GM21576 (cell line): ENCODE measurements at regions not wholly inside any gene's neighbourhood (a gene's known extent, or its start where the extent isn't known, plus 50 kb on each side); places are given as distances from the start of the nearest gene placed in this dataset.

Source experiments
- ATAC-seq: cut with Tn5 transposase; IDR thresholded peaks from one replicate; pipeline ENCODE4 v1.9.1; 2021; ENCODE audit warnings: mild to moderate bottlenecking, moderate library complexity; ENCODE audit not compliant: unreplicated experiment

DNA sequence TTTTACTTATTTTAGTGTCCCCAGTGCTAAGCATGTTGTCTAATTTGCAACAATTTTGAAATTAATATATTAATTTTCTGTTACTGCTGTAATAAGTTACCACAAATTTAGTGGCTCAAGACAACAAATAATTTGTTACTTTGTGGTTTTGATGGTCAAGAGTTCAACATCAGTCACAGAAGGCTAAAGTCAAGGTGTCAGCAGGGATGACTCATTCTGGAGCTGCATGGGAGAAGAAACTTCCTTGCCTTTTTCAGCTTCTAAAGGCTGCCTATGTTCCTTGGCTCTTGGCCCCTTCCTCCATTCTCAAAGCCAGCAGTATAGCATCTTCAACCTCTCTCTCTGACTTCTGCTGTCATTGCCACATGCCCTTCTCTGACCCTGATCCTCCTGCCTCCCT lies 271.8 kb downstream of the HLX start:
- no peak for ATAC-seq

- no peak for ATAC-seq
Observed at GRCh38 chr1:221154932-221155331, 275.7 kb downstream of the HLX start.

GRCh38 chr1:221157026-221157761 lies 278.0 kb downstream of the HLX start:
- ATAC-seq, result peak; percentile 93

GRCh38 chr1:221159608-221160007 lies 280.4 kb downstream of the HLX start:
- no peak for ATAC-seq

DNA sequence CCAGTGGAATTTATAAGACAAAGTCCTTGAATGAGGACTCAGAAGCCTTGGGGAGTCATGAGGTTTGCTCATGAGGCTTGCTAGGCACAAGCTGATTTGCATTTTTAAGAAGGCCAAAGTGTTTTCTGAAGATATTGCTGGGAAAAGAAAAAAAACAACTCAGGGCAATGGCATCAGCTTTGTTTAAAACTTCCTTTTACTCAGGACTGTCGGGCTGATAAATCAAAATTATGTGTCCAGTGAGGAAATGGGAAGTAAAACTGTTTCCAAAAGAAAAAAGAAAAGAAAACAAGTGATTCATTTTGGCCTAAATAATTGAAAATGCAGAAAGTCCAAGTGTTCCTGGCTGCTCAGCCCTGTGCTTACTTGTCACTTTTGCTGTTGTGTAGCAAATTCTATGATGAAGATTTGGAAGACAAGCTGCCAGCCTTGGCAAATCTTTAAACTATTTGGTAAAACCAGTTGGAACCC lies 282.4 kb downstream of the HLX start:
- no peak for ATAC-seq

GRCh38 chr1:221162352-221162751 lies 283.1 kb downstream of the HLX start:
- no peak for ATAC-seq

- ATAC-seq, result no peak
Observed at GRCh38 chr1:221162939-221163338, 283.7 kb downstream of the HLX start.

- ATAC-seq, result no peak
Observed at GRCh38 chr1:221164029-221164428, 284.8 kb downstream of the HLX start.

DNA sequence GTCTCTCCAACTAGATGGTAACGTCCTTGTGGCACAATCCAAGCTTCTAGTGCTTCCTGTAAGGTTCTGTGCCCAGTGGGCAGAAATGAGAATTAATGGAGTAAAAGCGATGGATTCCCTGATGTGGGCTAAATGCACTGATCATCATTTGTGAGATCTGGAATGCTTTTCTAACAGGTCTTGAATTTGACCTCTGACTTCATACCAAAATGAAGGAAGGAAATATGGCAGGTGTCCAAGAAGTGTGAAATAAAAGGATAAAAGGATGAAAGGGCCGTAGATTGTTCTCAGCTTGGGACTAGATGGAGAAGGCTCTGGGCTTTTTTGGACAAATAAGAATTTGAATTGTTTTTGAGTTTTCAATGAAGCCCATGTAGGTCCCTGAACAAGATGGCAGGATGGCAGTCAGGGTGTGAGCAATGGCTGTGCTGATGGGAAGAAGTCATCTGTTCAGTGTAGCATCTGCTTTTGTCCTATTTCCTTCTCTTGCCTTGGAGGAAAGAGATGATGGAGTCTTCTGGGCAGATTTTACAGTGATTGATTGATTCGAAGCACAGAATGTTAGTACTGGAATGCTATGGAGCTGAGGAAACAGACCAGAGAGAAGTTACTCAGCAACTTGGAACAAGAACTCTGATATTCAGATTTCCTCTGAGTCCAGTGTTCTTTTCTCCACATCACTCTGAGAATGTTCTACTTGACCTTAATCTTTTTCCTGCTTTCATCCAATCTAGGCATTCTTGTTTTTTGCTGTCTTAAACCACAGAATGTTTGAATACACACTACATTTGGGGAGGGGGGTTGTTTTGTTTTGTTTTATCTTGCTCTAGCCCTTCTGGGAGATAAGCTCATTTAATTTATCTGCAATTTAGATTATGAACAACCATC lies 286.0 kb downstream of the HLX start:
- ATAC-seq, result no peak

- no peak for ATAC-seq
Observed at GRCh38 chr1:221165839-221166500, 286.7 kb downstream of the HLX start.

GRCh38 chr1:221166559-221167318 lies 287.5 kb downstream of the HLX start:
- peak; percentile 84 for ATAC-seq

DNA sequence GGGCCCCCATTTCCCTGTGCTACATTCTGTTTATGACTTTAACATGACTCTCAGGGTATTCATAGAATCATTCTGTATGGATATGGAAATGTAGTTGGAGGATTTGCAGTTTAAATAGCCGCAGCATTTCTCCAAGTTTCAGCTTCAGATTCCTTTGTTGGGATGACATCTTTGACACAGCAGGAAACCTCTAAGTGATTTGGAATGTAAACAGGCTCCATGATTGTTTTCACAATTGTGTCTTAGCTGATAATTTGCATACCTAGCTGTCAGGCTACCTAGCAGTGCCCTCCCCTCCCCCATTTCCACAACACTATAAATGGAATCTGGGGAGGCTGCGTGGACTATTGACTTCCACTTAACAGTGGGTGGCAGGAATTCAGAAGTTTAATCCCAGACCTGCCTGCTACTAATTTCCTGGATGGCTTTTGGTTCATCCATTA lies 290.2 kb downstream of the HLX start:
- no peak for ATAC-seq

DNA sequence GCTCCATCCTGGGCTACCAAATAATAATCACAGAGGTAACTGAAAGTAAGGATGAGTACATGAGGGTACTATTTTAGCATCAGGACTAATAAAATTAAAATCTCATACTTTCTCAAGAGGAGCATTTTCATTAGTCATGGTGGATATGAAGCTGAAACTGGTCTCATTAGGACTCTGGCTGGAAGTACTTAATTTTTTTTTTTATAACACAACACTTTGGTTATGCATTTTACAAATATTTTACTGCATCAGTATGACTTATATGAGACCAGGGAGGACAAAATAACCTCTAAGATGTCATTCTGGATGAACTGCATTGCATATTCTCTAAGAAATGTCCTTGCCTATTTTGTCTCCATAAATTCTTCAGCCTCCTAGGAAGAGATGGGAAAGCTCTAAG lies 290.9 kb downstream of the HLX start:
- ATAC-seq, result no peak

DNA sequence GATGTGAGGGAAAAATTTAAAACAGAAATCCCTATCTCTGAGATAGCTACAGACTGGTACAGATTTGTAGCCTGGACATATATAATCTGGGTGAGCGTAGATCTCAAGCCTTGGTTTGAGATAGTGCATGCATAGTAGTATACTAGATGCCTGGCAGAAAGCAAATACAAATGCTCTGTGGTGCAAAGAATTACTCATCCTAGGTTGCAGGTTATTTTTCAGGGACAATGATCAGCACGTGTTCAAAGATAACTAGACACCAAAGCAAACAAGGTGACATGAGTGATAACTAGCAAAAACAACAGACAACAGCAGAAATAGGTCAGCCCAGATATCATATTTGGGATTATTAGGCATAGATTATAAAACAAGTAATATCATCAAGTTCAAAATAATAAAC lies 292.5 kb downstream of the HLX start:
- no peak for ATAC-seq

GRCh38 chr1:221172841-221173240 lies 293.6 kb downstream of the HLX start:
- ATAC-seq, result no peak

- no peak for ATAC-seq
Observed at GRCh38 chr1:221174330-221174993, 295.2 kb downstream of the HLX start.

DNA sequence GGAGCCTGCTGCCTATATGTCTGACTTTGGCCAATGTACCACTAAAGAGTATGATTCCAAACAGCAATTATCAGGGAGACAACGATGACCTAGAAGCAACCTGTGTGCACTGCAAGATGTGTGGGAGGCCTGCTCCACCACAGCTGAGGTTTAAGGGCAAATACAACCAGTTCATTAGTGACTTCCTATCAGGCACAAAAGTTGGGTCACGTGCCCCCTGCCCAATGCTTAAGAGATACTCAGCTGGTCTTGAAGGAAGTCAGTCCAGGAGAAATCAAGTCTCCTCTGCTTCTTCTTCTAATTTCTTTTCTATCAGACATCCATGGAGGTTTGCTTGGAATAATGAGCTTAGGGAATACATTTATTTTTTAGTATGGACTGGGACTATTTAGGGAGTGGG lies 296.0 kb downstream of the HLX start:
- ATAC-seq, result no peak

DNA sequence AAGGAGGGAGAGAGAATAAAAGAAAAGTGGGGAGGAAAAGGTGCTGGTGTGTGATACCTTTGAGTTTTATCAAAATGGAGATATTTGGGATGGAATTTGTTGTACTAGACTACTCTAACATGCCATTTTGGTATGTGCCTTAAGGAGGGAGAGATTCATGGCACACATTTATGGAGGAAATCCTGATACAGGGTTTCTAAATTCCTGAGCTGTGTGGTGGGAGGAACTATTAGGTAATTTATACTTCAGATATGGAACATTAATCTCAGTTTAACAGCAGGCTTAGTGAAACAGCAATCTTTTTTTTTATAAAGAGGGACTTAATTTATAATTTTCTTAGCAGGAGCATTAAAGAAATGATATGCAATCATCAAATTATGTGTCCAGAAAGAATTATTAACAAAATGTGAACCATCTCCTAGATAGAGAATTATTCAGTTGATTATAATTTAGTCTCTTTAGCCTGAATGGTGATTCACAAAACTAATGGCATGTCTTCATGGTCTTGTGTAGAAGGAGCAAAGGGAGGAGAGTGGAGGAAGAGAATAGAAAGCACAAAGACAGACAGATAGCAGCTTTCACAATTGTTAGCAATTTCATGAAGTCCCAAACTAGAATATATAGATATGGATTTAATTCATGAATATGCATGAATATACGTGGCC lies 301.6 kb downstream of the HLX start:
- ATAC-seq, result no peak

DNA sequence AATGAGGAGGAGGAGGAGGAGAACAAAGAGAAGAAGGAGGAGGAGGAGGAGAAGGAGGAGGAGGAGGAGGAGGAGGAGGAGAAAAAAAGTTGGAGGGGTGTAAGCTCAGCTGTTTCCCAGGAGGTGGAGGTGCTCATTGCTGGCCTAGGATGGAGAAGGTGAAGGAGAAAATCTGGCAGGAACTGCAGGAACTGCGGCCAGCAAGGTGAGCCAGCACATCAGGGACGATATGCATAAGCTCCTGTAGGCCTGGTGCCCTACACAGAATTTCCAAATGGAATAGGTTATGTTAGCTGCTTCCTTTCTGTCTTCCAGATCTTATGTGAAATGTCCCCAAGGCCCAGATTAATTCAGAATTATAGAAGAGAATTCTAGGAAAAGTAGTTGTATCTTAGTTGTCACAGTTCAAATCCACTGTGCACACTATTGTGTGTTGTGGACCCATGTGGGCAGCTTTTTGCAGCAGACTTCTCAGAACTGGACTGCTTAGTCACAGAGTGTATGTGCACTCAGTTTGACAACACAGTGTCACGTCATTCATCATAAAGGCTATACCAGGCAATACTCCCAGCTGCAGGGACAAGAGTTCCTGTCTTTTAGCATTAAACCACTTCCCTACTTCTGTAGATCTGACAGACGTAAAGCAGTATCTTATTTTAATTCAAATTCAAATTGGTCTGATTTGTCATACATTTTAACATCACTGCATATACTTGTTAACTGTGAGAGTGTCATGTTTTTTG lies 303.7 kb downstream of the HLX start:
- ATAC-seq, result no peak
